ENCODE measurements at regions not wholly inside any gene's neighbourhood (a gene's known extent, or its start where the extent isn't known, plus 50 kb on each side); places are given as distances from the start of the nearest gene placed in this dataset.

- in situ Hi-C loops (cut with HindIII; ENCODE audit: low sequenced_read_pairs): no loop called here
These were observed 166.0 kb upstream of the ZFHX3 start for GRCh38 chr16:73213732-73214455.

GRCh38 chr16:73212431-73212830, 164.5 kb upstream of the ZFHX3 start:
- in situ Hi-C loops (cut with HindIII; ENCODE audit: low sequenced_read_pairs): no loop called here

GRCh38 chr16:73210686-73211085, 162.8 kb upstream of the ZFHX3 start:
- in situ Hi-C loops (cut with HindIII; ENCODE audit: low sequenced_read_pairs): no loop called here

GRCh38 chr16:73210084-73210483, 162.2 kb upstream of the ZFHX3 start:
- in situ Hi-C loops (cut with HindIII; ENCODE audit: low sequenced_read_pairs): no loop called here

- in situ Hi-C loops (cut with HindIII; ENCODE audit: low sequenced_read_pairs): no loop called here
These were observed 161.3 kb upstream of the ZFHX3 start for GRCh38 chr16:73209190-73209589.

GRCh38 chr16:73206151-73206707, 158.3 kb upstream of the ZFHX3 start:
- in situ Hi-C loops (cut with HindIII; ENCODE audit: low sequenced_read_pairs): no loop called here

GRCh38 chr16:73205153-73205886, 157.4 kb upstream of the ZFHX3 start:
- in situ Hi-C loops (cut with HindIII; ENCODE audit: low sequenced_read_pairs): no loop called here

GRCh38 chr16:73204359-73205152, 156.6 kb upstream of the ZFHX3 start:
- in situ Hi-C loops (cut with HindIII; ENCODE audit: low sequenced_read_pairs): no loop called here

GRCh38 chr16:73202161-73202729, 154.3 kb upstream of the ZFHX3 start:
- in situ Hi-C loops (cut with HindIII; ENCODE audit: low sequenced_read_pairs): no loop called here

- in situ Hi-C loops (cut with HindIII; ENCODE audit: low sequenced_read_pairs): no loop called here
These were observed 151.3 kb upstream of the ZFHX3 start for GRCh38 chr16:73199214-73199613.

- in situ Hi-C loops (cut with HindIII; ENCODE audit: low sequenced_read_pairs): no loop called here
These were observed 150.6 kb upstream of the ZFHX3 start for GRCh38 chr16:73198481-73198880.

GRCh38 chr16:73197598-73197997, 149.7 kb upstream of the ZFHX3 start:
- in situ Hi-C loops (cut with HindIII; ENCODE audit: low sequenced_read_pairs): no loop called here

GRCh38 chr16:73196670-73197069, 148.7 kb upstream of the ZFHX3 start:
- in situ Hi-C loops (cut with HindIII; ENCODE audit: low sequenced_read_pairs): no loop called here

GRCh38 chr16:73193464-73193863, 145.5 kb upstream of the ZFHX3 start:
- in situ Hi-C loops (cut with HindIII; ENCODE audit: low sequenced_read_pairs): no loop called here

- in situ Hi-C loops (cut with HindIII; ENCODE audit: low sequenced_read_pairs): no loop called here
These were observed 144.4 kb upstream of the ZFHX3 start for GRCh38 chr16:73192232-73192894.

GRCh38 chr16:73191660-73192046, 143.7 kb upstream of the ZFHX3 start:
- in situ Hi-C loops (cut with HindIII; ENCODE audit: low sequenced_read_pairs): no loop called here

- in situ Hi-C loops (cut with HindIII; ENCODE audit: low sequenced_read_pairs): no loop called here
These were observed 143.0 kb upstream of the ZFHX3 start for GRCh38 chr16:73190688-73191659.

- in situ Hi-C loops (cut with HindIII; ENCODE audit: low sequenced_read_pairs): no loop called here
These were observed 142.3 kb upstream of the ZFHX3 start for GRCh38 chr16:73190256-73190655.

GRCh38 chr16:73189136-73189535, 141.2 kb upstream of the ZFHX3 start:
- in situ Hi-C loops (cut with HindIII; ENCODE audit: low sequenced_read_pairs): no loop called here

Measured in DLD1 (cell line).